ENCODE measurements at regions not wholly inside any gene's neighbourhood (a gene's known extent, or its start where the extent isn't known, plus 50 kb on each side); places are given as distances from the start of the nearest gene placed in this dataset.

- no peaks in the 10 kb centered on the region for H3K4me1 Mint-ChIP-seq (ENCODE audit: low read depth, unreplicated experiment)
- no TSS peak for BruUV-seq (replicated peaks)
- TF ChIP-seq CTCF (IDR thresholded peaks at IDR 0.05; ENCODE audit: unreplicated experiment) = no peak
- DNase-seq = no peak
- no peaks in the 10 kb centered on the region for H3K9me3 Mint-ChIP-seq (ENCODE audit: low read depth, unreplicated experiment)
- intact Hi-C loops (cut with micrococcal nuclease; ENCODE audit: unreplicated experiment) = no loop called here
- H3K4me3 Mint-ChIP-seq (ENCODE audit: low read depth, unreplicated experiment) = no peak overlapping the region
- H3K27me3 Mint-ChIP-seq (ENCODE audit: unreplicated experiment) = no peaks in the 10 kb centered on the region
- H3K27ac Mint-ChIP-seq (ENCODE audit: unreplicated experiment) = no peak overlapping the region
- no peaks in the 10 kb centered on the region for H3K36me3 Mint-ChIP-seq (ENCODE audit: insufficient read depth, unreplicated experiment)
- CTCF ChIA-PET = interaction anchor here (0.5 kb wide), 1 partner anchor 353 kb away, joined by 3 read pairs; no protein-coding TSS in a partner anchor
Measured at GRCh38 chr1:218917656-218918055, 256.0 kb upstream of the LYPLAL1 start.

GRCh38 chr1:218925777-218926176, 247.9 kb upstream of the LYPLAL1 start:
- Mint-ChIP-seq H3K4me1 (ENCODE audit: low read depth, unreplicated experiment) (peaks cover 15% of the 10 kb centered on the region), H3K9me3 (ENCODE audit: low read depth, unreplicated experiment) (peaks cover 4% of the 10 kb centered on the region), H3K27ac (ENCODE audit: unreplicated experiment) (no peak overlapping the region), H3K27me3 (ENCODE audit: unreplicated experiment) (no peaks in the 10 kb centered on the region), H3K36me3 (ENCODE audit: insufficient read depth, unreplicated experiment) (no peaks in the 10 kb centered on the region), H3K4me3 (ENCODE audit: low read depth, unreplicated experiment) (no peak overlapping the region)
- CTCF ChIA-PET = interaction anchor here (0.6 to 0.7 kb wide), 2 partner anchors 396 to 1006 kb away, joined by 3 to 5 read pairs; no protein-coding TSS in a partner anchor
- no peak for TF ChIP-seq CTCF (IDR thresholded peaks at IDR 0.05; ENCODE audit: unreplicated experiment)
- no TSS peak for BruUV-seq (replicated peaks)
- intact Hi-C loops (cut with micrococcal nuclease; ENCODE audit: unreplicated experiment) = no loop called here
- DNase-seq = no peak

GRCh38 chr1:218926631-218927030, 247.0 kb upstream of the LYPLAL1 start:
- peaks cover 4% of the 10 kb centered on the region for H3K9me3 Mint-ChIP-seq (ENCODE audit: low read depth, unreplicated experiment)

GRCh38 chr1:218930000-218930399, 243.7 kb upstream of the LYPLAL1 start:
- peaks cover 17% of the 10 kb centered on the region for H3K4me1 Mint-ChIP-seq (ENCODE audit: low read depth, unreplicated experiment)

More at GRCh38 chr1:218926631-218927030, 247.0 kb upstream of the LYPLAL1 start:
- BruUV-seq (replicated peaks) = no TSS peak
- H3K4me1 Mint-ChIP-seq (ENCODE audit: low read depth, unreplicated experiment) = peaks cover 17% of the 10 kb centered on the region
- H3K4me3 Mint-ChIP-seq (ENCODE audit: low read depth, unreplicated experiment) = no peak overlapping the region
- CTCF ChIA-PET = no interaction called here
- DNase-seq = no peak
- TF ChIP-seq CTCF (IDR thresholded peaks at IDR 0.05; ENCODE audit: unreplicated experiment) = no peak
- intact Hi-C loops (cut with micrococcal nuclease; ENCODE audit: unreplicated experiment) = no loop called here
- H3K36me3 Mint-ChIP-seq (ENCODE audit: insufficient read depth, unreplicated experiment) = no peaks in the 10 kb centered on the region
- no peaks in the 10 kb centered on the region for H3K27me3 Mint-ChIP-seq (ENCODE audit: unreplicated experiment)
- H3K27ac Mint-ChIP-seq (ENCODE audit: unreplicated experiment) = no peak overlapping the region

More at GRCh38 chr1:218930000-218930399, 243.7 kb upstream of the LYPLAL1 start:
- Mint-ChIP-seq H3K9me3 (ENCODE audit: low read depth, unreplicated experiment) (no peaks in the 10 kb centered on the region), H3K4me3 (ENCODE audit: low read depth, unreplicated experiment) (no peak overlapping the region), H3K27me3 (ENCODE audit: unreplicated experiment) (no peaks in the 10 kb centered on the region), H3K36me3 (ENCODE audit: insufficient read depth, unreplicated experiment) (no peaks in the 10 kb centered on the region), H3K27ac (ENCODE audit: unreplicated experiment) (no peak overlapping the region)
- CTCF ChIA-PET = no interaction called here
- DNase-seq = no peak
- BruUV-seq (replicated peaks) = no TSS peak
- TF ChIP-seq CTCF (IDR thresholded peaks at IDR 0.05; ENCODE audit: unreplicated experiment) = no peak
- intact Hi-C loops (cut with micrococcal nuclease; ENCODE audit: unreplicated experiment) = no loop called here
